Gastrocnemius medialis (tissue), 4 donors: ENCODE measurements at regions not wholly inside any gene's neighbourhood (a gene's known extent, or its start where the extent isn't known, plus 50 kb on each side); places are given as distances from the start of the nearest gene placed in this dataset.

ENCODE experiments used
- CTCF ChIP-seq, 5 experiments: fragments of 450-650 bp in 3 of 5; fragments of 200-600 bp in 2 of 5; sonication (generic) in 2 of 5; IDR thresholded peaks in 4 of 5; conservative IDR thresholded peaks in 1 of 5; 1 replicate in 4 of 5; 2 replicates in 1 of 5; pipeline ENCODE4 v1.5.1; 2016 to 2019; ENCODE audit warnings: antibody characterized with exemption in 5 of 5, mild to moderate bottlenecking in 3 of 5, moderate library complexity in 3 of 5
- POLR2A ChIP-seq, 2 donors: fragments of 450-650 bp; IDR thresholded peaks; one replicate each; pipeline ENCODE4 v1.6.1; 2017; ENCODE audit warnings: antibody characterized with exemption in 2 of 2, mild to moderate bottlenecking in 2 of 2, moderate library complexity in 2 of 2

DNA sequence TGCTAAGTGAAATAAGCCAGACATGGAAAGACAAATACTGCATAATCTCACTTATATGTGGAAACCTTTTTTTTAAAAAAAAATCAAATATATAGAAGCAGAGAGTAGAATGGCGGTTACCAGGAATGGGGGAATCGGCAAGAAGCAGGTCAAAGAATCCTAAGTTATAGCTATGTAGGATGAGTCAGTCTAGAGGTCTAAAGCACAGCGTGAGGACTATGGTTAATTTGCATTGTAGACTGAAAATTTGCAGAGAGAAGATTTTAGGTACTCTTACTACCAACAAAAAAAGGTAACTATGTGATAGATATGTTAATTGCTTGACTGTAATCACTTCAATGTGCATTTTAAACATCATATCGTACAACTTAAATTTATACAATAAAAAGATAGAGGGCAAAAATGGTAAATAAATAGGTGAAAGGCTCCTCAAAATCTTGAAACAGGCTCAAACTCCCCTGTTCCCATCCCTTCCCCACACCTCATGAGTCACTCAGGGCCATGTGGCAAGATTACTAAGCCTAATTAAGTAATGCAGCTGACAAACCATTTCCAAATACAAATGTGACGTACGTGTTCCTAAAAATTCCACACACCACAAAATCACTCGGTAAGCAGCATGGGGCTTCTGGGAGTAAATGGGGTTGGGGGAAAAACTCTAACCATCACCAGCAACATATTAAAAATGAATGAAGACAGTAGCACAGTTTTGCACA lies 159.0 kb downstream of the USP12 start:
- TF ChIP-seq CTCF (IDR thresholded peaks at IDR 0.05 in 4 of 5, conservative IDR thresholded peaks at IDR 0.05 in 1 of 5) (no peak), POLR2A (IDR thresholded peaks at IDR 0.05) (no peak)
